H9 (cell line): ENCODE measurements at regions not wholly inside any gene's neighbourhood (a gene's known extent, or its start where the extent isn't known, plus 50 kb on each side); places are given as distances from the start of the nearest gene placed in this dataset.

Experiments
- DNase-seq: peaks from one replicate; pipeline ENCODE4 v3.0.0-alpha.2; 2017
- H2AFZ ChIP-seq: one replicate; pipeline ENCODE4 v1.6.1; 2013; ENCODE audit warnings: mild to moderate bottlenecking, low read length, control low read depth, moderate library complexity
- H2AK5ac ChIP-seq: 2 replicates; pipeline ENCODE4 v1.6.1; 2013; ENCODE audit warnings: low read length, control low read depth, mixed read lengths; ENCODE audit not compliant: insufficient read length
- H2BK120ac ChIP-seq: one replicate; pipeline ENCODE4 v1.6.1; 2013; ENCODE audit warnings: low read depth, mild to moderate bottlenecking, low read length, control low read depth, inconsistent platforms; ENCODE audit not compliant: poor library complexity, severe bottlenecking
- H2BK12ac ChIP-seq: 2 replicates; pipeline ENCODE4 v1.6.1; 2013; ENCODE audit warnings: low read length, control low read depth, mixed read lengths, low read depth; ENCODE audit not compliant: insufficient read length
- H2BK15ac ChIP-seq: 2 replicates; pipeline ENCODE4 v1.6.1; 2013; ENCODE audit warnings: low read depth, low read length, control low read depth
- H2BK20ac ChIP-seq: one replicate; pipeline ENCODE4 v1.6.1; 2013; ENCODE audit warnings: low read depth, mild to moderate bottlenecking, low read length, control low read depth, inconsistent platforms; ENCODE audit not compliant: poor library complexity, severe bottlenecking
- H2BK5ac ChIP-seq: 2 replicates; pipeline ENCODE4 v1.6.1; 2013; ENCODE audit warnings: low read length, control low read depth, mixed read lengths; ENCODE audit not compliant: insufficient read length
- H3K14ac ChIP-seq: 2 replicates; pipeline ENCODE4 v1.6.1; 2013; ENCODE audit warnings: low read length, control low read depth; ENCODE audit not compliant: insufficient read depth
- H3K18ac ChIP-seq: 2 replicates; pipeline ENCODE4 v1.6.1; 2013; ENCODE audit warnings: low read depth, mild to moderate bottlenecking, mixed read lengths, low read length, control low read depth; ENCODE audit not compliant: insufficient read length
- H3K23ac ChIP-seq: 2 replicates; pipeline ENCODE4 v1.6.1; 2013; ENCODE audit warnings: low read length, control low read depth, mixed read lengths, low read depth; ENCODE audit not compliant: insufficient read length
- H3K23me2 ChIP-seq: 2 replicates; pipeline ENCODE4 v1.6.1; 2013; ENCODE audit warnings: low read depth, mild to moderate bottlenecking, mixed read lengths, low read length, control low read depth; ENCODE audit not compliant: insufficient read length, poor library complexity, severe bottlenecking
- H3K27ac ChIP-seq: 2 replicates; pipeline ENCODE4 v1.5.1; 2013; ENCODE audit warnings: low read length, control low read depth, mixed read lengths, low read depth; ENCODE audit not compliant: insufficient read length
- H3K27me3 ChIP-seq: 2 replicates; pipeline ENCODE4 v1.6.1; 2013; ENCODE audit warnings: low read length, control low read depth, inconsistent platforms; ENCODE audit not compliant: insufficient read depth
- H3K4ac ChIP-seq: 2 replicates; pipeline ENCODE4 v1.6.1; 2013; ENCODE audit warnings: low read depth, mild to moderate bottlenecking, control low read depth, inconsistent platforms, low read length, moderate library complexity
- H3K4me1 ChIP-seq: 2 replicates; pipeline ENCODE4 v1.6.1; 2013; ENCODE audit warnings: low read length, control low read depth, inconsistent platforms; ENCODE audit not compliant: insufficient read depth
- H3K4me2 ChIP-seq: 2 replicates; pipeline ENCODE4 v1.6.1; 2013; ENCODE audit warnings: low read length, control low read depth, mixed read lengths; ENCODE audit not compliant: insufficient read length, insufficient read depth
- H3K56ac ChIP-seq: 2 replicates; pipeline ENCODE4 v1.6.1; 2013; ENCODE audit warnings: low read depth, mild to moderate bottlenecking, mixed read lengths, low read length, control low read depth; ENCODE audit not compliant: insufficient read length
- H3K79me1 ChIP-seq: 2 replicates; pipeline ENCODE4 v1.6.1; 2013; ENCODE audit warnings: low read depth, mild to moderate bottlenecking, moderate library complexity, low read length, control low read depth, inconsistent platforms; ENCODE audit not compliant: insufficient read depth, poor library complexity, severe bottlenecking
- H3K79me2 ChIP-seq: 2 replicates; pipeline ENCODE4 v1.6.1; 2013; ENCODE audit warnings: low read length, control low read depth, inconsistent platforms; ENCODE audit not compliant: insufficient read depth
- H3K9ac ChIP-seq: 2 replicates; pipeline ENCODE4 v1.6.1; 2013; ENCODE audit warnings: low read length, control low read depth, mixed read lengths; ENCODE audit not compliant: insufficient read length; ENCODE audit errors: extremely low read depth
- H3K9me3 ChIP-seq: one replicate; pipeline ENCODE4 v1.6.1; 2013; ENCODE audit warnings: low read depth, low read length, inconsistent platforms; ENCODE audit not compliant: control insufficient read depth
- H3T11ph ChIP-seq: one replicate; pipeline ENCODE4 v1.6.1; 2013; ENCODE audit warnings: mild to moderate bottlenecking, low read length, control low read depth, inconsistent platforms
- H4K20me1 ChIP-seq: one replicate; pipeline ENCODE4 v1.6.1; 2013; ENCODE audit not compliant: control insufficient read depth, insufficient read length, insufficient read depth
- H4K5ac ChIP-seq: 2 replicates; pipeline ENCODE4 v1.6.1; 2013; ENCODE audit warnings: low read depth, mild to moderate bottlenecking, mixed read lengths, low read length, control low read depth; ENCODE audit not compliant: insufficient read length
- H4K8ac ChIP-seq: replicated peaks from 2 replicates; pipeline ENCODE4 v1.6.1; 2013; ENCODE audit warnings: low read length, control low read depth, mixed read lengths, low read depth; ENCODE audit not compliant: insufficient read length
- H4K91ac ChIP-seq: 2 replicates; pipeline ENCODE4 v1.6.1; 2013; ENCODE audit warnings: low read depth, mild to moderate bottlenecking, moderate library complexity, mixed read lengths, low read length, control low read depth; ENCODE audit not compliant: insufficient read length
- H3K27ac Mint-ChIP-seq, 3 experiments: 2 replicates in 2 of 3; 3 replicates in 1 of 3; pipeline ENCODE4 v1.8.0; 2020 to 2021; ENCODE audit warnings: mixed read lengths in 3 of 3, mild to moderate bottlenecking in 1 of 3, moderate library complexity in 1 of 3
- H3K27me3 Mint-ChIP-seq: 2 replicates; pipeline ENCODE4 v1.8.0; 2021; ENCODE audit warnings: low read depth, mild to moderate bottlenecking, moderate library complexity, mixed read lengths
- H3K36me3 Mint-ChIP-seq, 3 experiments: 2 replicates in 2 of 3; 3 replicates in 1 of 3; pipeline ENCODE4 v1.8.0; 2020 to 2021; ENCODE audit warnings: low read depth in 3 of 3, mixed read lengths in 3 of 3; ENCODE audit not compliant: insufficient read depth in 1 of 3
- H3K4me1 Mint-ChIP-seq, 2 experiments: 2 replicates each; pipeline ENCODE4 v1.8.0; 2020; ENCODE audit warnings: mixed read lengths in 2 of 2
- H3K4me3 Mint-ChIP-seq, 2 experiments: 2 replicates in 1 of 2; 3 replicates in 1 of 2; pipeline ENCODE4 v1.8.0; 2020 to 2021; ENCODE audit warnings: mild to moderate bottlenecking in 2 of 2, mixed read lengths in 2 of 2, moderate library complexity in 1 of 2
- H3K9me3 Mint-ChIP-seq, 2 experiments: 2 replicates in 1 of 2; 3 replicates in 1 of 2; pipeline ENCODE4 v1.8.0; 2020; ENCODE audit warnings: mild to moderate bottlenecking in 2 of 2, mixed read lengths in 2 of 2, moderate library complexity in 1 of 2
- WGBS: extraction: QIAGEN DNeasy Blood & Tissue Kit; methylation state at CpG from one replicate; pipeline ENCODE4 v1.1.7; 2013; ENCODE audit warnings: missing lambda C conversion rate, low lambda C conversion rate, mixed read lengths; ENCODE audit not compliant: insufficient read length; ENCODE audit errors: extremely low coverage; 5-methylcytosine and 5-hydroxymethylcytosine counted together
- TF ChIP-seq, protein P1 (sequence below): fragments of 200-600 bp; sonication (generic); conservative IDR thresholded peaks from 3 replicates; pipeline ENCODE4 v1.8.0; 2021; ENCODE audit warnings: antibody characterized with exemption, mild to moderate bottlenecking

DNA sequence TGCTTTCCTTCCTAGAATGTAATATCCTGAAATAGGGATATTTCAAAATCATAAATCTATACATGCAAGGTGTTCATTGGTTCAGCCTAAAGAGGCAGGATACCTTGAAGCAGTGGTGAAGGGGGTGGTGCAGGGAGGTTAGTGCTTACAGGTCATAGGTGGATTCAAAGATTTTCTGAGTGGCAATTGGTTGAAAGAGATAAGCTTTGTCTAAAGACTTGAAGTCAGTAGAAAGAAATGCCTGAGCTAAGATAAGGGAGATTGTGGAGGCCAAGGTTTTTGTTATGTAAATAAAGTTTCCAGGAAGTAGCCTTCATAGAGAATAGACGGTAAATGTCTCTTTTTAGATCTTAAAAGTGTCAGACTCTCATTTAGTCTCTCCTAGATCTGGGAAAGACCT, 741.2 kb upstream of the ZWINT start:
- Histone ChIP-seq H3K4me2 (no peak overlapping the region), H3K4ac (no peak overlapping the region), H3K23me2 (no peaks in the 10 kb centered on the region), H3K23ac (no peak overlapping the region), H3K27me3 (no peaks in the 10 kb centered on the region), H2BK5ac (no peak overlapping the region), H2BK120ac (no peak overlapping the region), H4K5ac (no peak overlapping the region), H3K27ac (peak overlapping the region; percentile 71), H2BK12ac (no peak overlapping the region), H3K9me3 (no peaks in the 10 kb centered on the region), H2AK5ac (no peak overlapping the region), H3K14ac (no peak overlapping the region), H4K91ac (no peak overlapping the region), H4K8ac (no peak overlapping the region), H3K9ac (no peak overlapping the region), H3K56ac (no peak overlapping the region), H2BK20ac (no peak overlapping the region), H3K4me1 (no peaks in the 10 kb centered on the region), H3K79me1 (no peaks in the 10 kb centered on the region), H3K79me2 (no peaks in the 10 kb centered on the region), H3T11ph (no peak overlapping the region), H2AFZ (no peak overlapping the region), H3K18ac (no peak overlapping the region), H2BK15ac (no peak overlapping the region), H4K20me1 (no peaks in the 10 kb centered on the region)
- Mint-ChIP-seq H3K27ac (peak overlapping the region; percentile 27 to 94 (median 30); a peak in 5 of 7 replicates), H3K27me3 (no peaks in the 10 kb centered on the region), H3K4me3 (peak overlapping the region in 1 of 2 experiments; percentile 52; a peak in 1 of 5 replicates), H3K9me3 (no peaks in the 10 kb centered on the region), H3K4me1 (peaks cover 27 to 31% of the 10 kb centered on the region in 2 experiments), H3K36me3 (peaks cover 0 to 24% (median 7%) of the 10 kb centered on the region in 3 experiments; a peak in 4 of 7 replicates)
- WGBS = no CpG with 5 or more reads among the region's 1 CpG
- TF ChIP-seq, protein P1, sequence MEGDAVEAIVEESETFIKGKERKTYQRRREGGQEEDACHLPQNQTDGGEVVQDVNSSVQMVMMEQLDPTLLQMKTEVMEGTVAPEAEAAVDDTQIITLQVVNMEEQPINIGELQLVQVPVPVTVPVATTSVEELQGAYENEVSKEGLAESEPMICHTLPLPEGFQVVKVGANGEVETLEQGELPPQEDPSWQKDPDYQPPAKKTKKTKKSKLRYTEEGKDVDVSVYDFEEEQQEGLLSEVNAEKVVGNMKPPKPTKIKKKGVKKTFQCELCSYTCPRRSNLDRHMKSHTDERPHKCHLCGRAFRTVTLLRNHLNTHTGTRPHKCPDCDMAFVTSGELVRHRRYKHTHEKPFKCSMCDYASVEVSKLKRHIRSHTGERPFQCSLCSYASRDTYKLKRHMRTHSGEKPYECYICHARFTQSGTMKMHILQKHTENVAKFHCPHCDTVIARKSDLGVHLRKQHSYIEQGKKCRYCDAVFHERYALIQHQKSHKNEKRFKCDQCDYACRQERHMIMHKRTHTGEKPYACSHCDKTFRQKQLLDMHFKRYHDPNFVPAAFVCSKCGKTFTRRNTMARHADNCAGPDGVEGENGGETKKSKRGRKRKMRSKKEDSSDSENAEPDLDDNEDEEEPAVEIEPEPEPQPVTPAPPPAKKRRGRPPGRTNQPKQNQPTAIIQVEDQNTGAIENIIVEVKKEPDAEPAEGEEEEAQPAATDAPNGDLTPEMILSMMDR = no peak
- DNase-seq = peak; percentile 32
